H1 (cell line): ENCODE measurements at regions not wholly inside any gene's neighbourhood (a gene's known extent, or its start where the extent isn't known, plus 50 kb on each side); places are given as distances from the start of the nearest gene placed in this dataset.

Experiments used
- CTCF ChIA-PET: fragments of 300-600 bp; sonication (Branson Sonifier 250); formaldehyde crosslinking; loops from one replicate; lab custom pipeline; 2021; ENCODE audit not compliant: partially characterized antibody; lab: Charles Lee
- POLR2A ChIA-PET: fragments of 300-600 bp; sonication (Branson Sonifier 250); formaldehyde crosslinking; loops from one replicate; lab custom pipeline; 2021; ENCODE audit warnings: inconsistent platforms; ENCODE audit not compliant: partially characterized antibody; lab: Charles Lee
- DNase-seq, 2 experiments: peaks; one replicate each; pipeline versions ENCODE4 v3.0.0 to v3.0.0-alpha.2; 2010 to 2022; ENCODE audit warnings: low spot score in 2 of 2, low read depth in 1 of 2, mixed read lengths in 1 of 2
- FAIRE-seq: peaks from 2 replicates; lab custom pipeline; 2011; peaks lifted over from hg19 to GRCh38; lab: Jason Lieb, UNC
- H2AFZ ChIP-seq: 2 replicates; pipeline ENCODE4 v1.8.1; 2012; ENCODE audit warnings: low read length, inconsistent platforms
- H2AK5ac ChIP-seq: 2 replicates; pipeline ENCODE4 v1.6.1; 2013; ENCODE audit warnings: low read depth, low read length
- H2BK120ac ChIP-seq: replicated peaks from 2 replicates; pipeline ENCODE3; 2013; ENCODE audit warnings: low read depth, low read length, inconsistent platforms
- H2BK12ac ChIP-seq: 2 replicates; pipeline ENCODE4 v1.6.1; 2013; ENCODE audit warnings: low read depth, low read length
- H2BK15ac ChIP-seq: 2 replicates; pipeline ENCODE4 v1.6.1; 2013; ENCODE audit warnings: low read length
- H2BK20ac ChIP-seq: 2 replicates; pipeline ENCODE4 v1.6.1; 2013; ENCODE audit warnings: low read length
- H2BK5ac ChIP-seq: 2 replicates; pipeline ENCODE4 v1.6.1; 2013; ENCODE audit warnings: low read depth, low read length
- H3K14ac ChIP-seq: 2 replicates; pipeline ENCODE4 v1.6.1; 2013; ENCODE audit warnings: inconsistent platforms; ENCODE audit not compliant: insufficient read length
- H3K18ac ChIP-seq: 2 replicates; pipeline ENCODE4 v1.6.1; 2013; ENCODE audit warnings: low read length; ENCODE audit errors: extremely low read depth
- H3K23ac ChIP-seq: 2 replicates; pipeline ENCODE4 v1.6.1; 2013; ENCODE audit warnings: inconsistent platforms; ENCODE audit not compliant: insufficient read length
- H3K23me2 ChIP-seq: 2 replicates; pipeline ENCODE4 v1.6.1; 2013; ENCODE audit warnings: low read depth, low read length
- H3K27ac ChIP-seq: 2 replicates; pipeline ENCODE4 v1.6.1; 2011; ENCODE audit warnings: low read depth, low read length, inconsistent platforms
- H3K27me3 ChIP-seq, 4 experiments: replicated peaks in 1 of 4; 1 replicate in 1 of 4; 2 replicates in 3 of 4; pipeline versions ENCODE4 v1.6.1 to v1.8.1; 2011 to 2013; ENCODE audit warnings: low read length in 3 of 4, mild to moderate bottlenecking in 3 of 4, inconsistent platforms in 2 of 4, mixed read lengths in 2 of 4, moderate library complexity in 1 of 4; ENCODE audit not compliant: control insufficient read depth in 3 of 4, insufficient read depth in 3 of 4; ENCODE audit errors: extremely low read depth in 1 of 4
- H3K36me3 ChIP-seq, 4 experiments: 2 replicates each; pipeline versions ENCODE4 v1.6.1 to v1.8.1; 2011 to 2013; ENCODE audit warnings: mild to moderate bottlenecking in 4 of 4, low read length in 3 of 4, moderate library complexity in 2 of 4, control low read depth in 1 of 4, inconsistent platforms in 1 of 4; ENCODE audit not compliant: insufficient read depth in 4 of 4, control insufficient read depth in 2 of 4
- H3K4ac ChIP-seq: replicated peaks from 2 replicates; pipeline ENCODE3; 2013; ENCODE audit warnings: low read length, low read depth, mixed read lengths, inconsistent platforms; ENCODE audit not compliant: insufficient read length
- H3K4me1 ChIP-seq, 4 experiments: replicated peaks in 1 of 4; 1 replicate in 1 of 4; 2 replicates in 3 of 4; pipeline versions ENCODE4 v1.6.1 to v1.8.1; 2011 to 2013; ENCODE audit warnings: low read length in 3 of 4, inconsistent platforms in 2 of 4, mixed read lengths in 1 of 4; ENCODE audit not compliant: insufficient read depth in 4 of 4, control insufficient read depth in 3 of 4
- H3K4me2 ChIP-seq, 2 experiments: 2 replicates each; pipeline versions ENCODE4 v1.6.1 to v1.8.1; 2011 to 2013; ENCODE audit warnings: low read depth in 2 of 2, low read length in 2 of 2, control low read depth in 1 of 2, inconsistent platforms in 1 of 2, mild to moderate bottlenecking in 1 of 2; ENCODE audit not compliant: insufficient read depth in 1 of 2
- H3K4me3 ChIP-seq, 4 experiments: fragments of 200-600, 300-600 bp in 1 of 4; sonication (generic), shearing (Covaris generic), sonication (Bioruptor Twin) in 1 of 4; 2 replicates each; pipeline versions ENCODE4 v1.5.1 to v1.8.1; 2011 to 2016; ENCODE audit warnings: low read length in 4 of 4, low read depth in 3 of 4, control low read depth in 2 of 4, inconsistent platforms in 2 of 4, mild to moderate bottlenecking in 2 of 4, mixed read lengths in 1 of 4, moderate library complexity in 1 of 4; ENCODE audit not compliant: insufficient read depth in 2 of 4; ENCODE audit errors: extremely low read depth in 1 of 4
- H3K56ac ChIP-seq: replicated peaks from 2 replicates; pipeline ENCODE3; 2013; ENCODE audit warnings: low read depth, mild to moderate bottlenecking, mixed read lengths, low read length, inconsistent platforms; ENCODE audit not compliant: insufficient read length
- H3K79me1 ChIP-seq: 2 replicates; pipeline ENCODE4 v1.6.1; 2013; ENCODE audit warnings: low read depth, low read length, control low read depth
- H3K79me2 ChIP-seq, 2 experiments: 2 replicates each; pipeline versions ENCODE4 v1.6.1 to v1.8.1; 2012 to 2013; ENCODE audit warnings: low read length in 2 of 2, mild to moderate bottlenecking in 2 of 2, inconsistent platforms in 1 of 2; ENCODE audit not compliant: insufficient read depth in 2 of 2, control insufficient read depth in 1 of 2
- H3K9ac ChIP-seq, 4 experiments: replicated peaks in 1 of 4; 1 replicate in 1 of 4; 2 replicates in 3 of 4; pipeline versions ENCODE4 v1.6.1 to v1.8.1; 2011 to 2013; ENCODE audit warnings: low read depth in 3 of 4, low read length in 3 of 4, control low read depth in 2 of 4, mild to moderate bottlenecking in 2 of 4, moderate library complexity in 2 of 4, inconsistent platforms in 1 of 4; ENCODE audit errors: extremely low read depth in 1 of 4
- H3K9me3 ChIP-seq, 2 experiments: 2 replicates each; pipeline versions ENCODE4 v1.6.1 to v1.8.1; 2012 to 2013; ENCODE audit warnings: mild to moderate bottlenecking in 2 of 2, moderate library complexity in 2 of 2, control low read depth in 1 of 2, inconsistent platforms in 1 of 2, low read depth in 1 of 2, low read length in 1 of 2, mixed read lengths in 1 of 2; ENCODE audit not compliant: insufficient read depth in 2 of 2
- H4K20me1 ChIP-seq, 2 experiments: replicated peaks in 1 of 2; 2 replicates each; pipeline versions ENCODE3 to v1.8.1; 2011 to 2013; ENCODE audit warnings: inconsistent platforms in 2 of 2, low read length in 2 of 2, mild to moderate bottlenecking in 1 of 2; ENCODE audit not compliant: insufficient read depth in 2 of 2, control insufficient read depth in 1 of 2
- H4K5ac ChIP-seq: 2 replicates; pipeline ENCODE4 v1.6.1; 2013; ENCODE audit warnings: low read length, low read depth, mixed read lengths, inconsistent platforms; ENCODE audit not compliant: insufficient read length
- H4K8ac ChIP-seq: 2 replicates; pipeline ENCODE4 v1.8.0; 2013; ENCODE audit warnings: mild to moderate bottlenecking, moderate library complexity, low read length, inconsistent platforms; ENCODE audit not compliant: insufficient read depth; ENCODE audit errors: extremely low read depth
- H4K91ac ChIP-seq: replicated peaks from 2 replicates; pipeline ENCODE3; 2013; ENCODE audit warnings: low read length, mixed read lengths, inconsistent platforms; ENCODE audit not compliant: insufficient read length
- CTBP2 ChIP-seq: IDR thresholded peaks from 2 replicates; pipeline ENCODE4 v1.7.0; 2011; ENCODE audit warnings: borderline replicate concordance, mild to moderate bottlenecking, moderate library complexity, mixed read lengths, low read length; ENCODE audit not compliant: insufficient read depth, insufficient read length
- HDAC6 ChIP-seq: IDR thresholded peaks from one replicate; pipeline ENCODE4 v1.7.1; 2012; ENCODE audit warnings: low read depth, mild to moderate bottlenecking, inconsistent platforms, low read length, moderate library complexity
- WGBS, 2 experiments: shearing (Covaris generic) in 1 of 2; methylation state at CpG; one replicate each; pipeline versions ENCODE4 v1.1.6 to v1.1.7; 2013 to 2015; ENCODE audit warnings: low lambda C conversion rate in 2 of 2, mixed read lengths in 2 of 2, inconsistent platforms in 1 of 2, low coverage in 1 of 2, missing lambda C conversion rate in 1 of 2; ENCODE audit not compliant: insufficient replicate concordance in 2 of 2, insufficient coverage in 1 of 2, insufficient read length in 1 of 2; ENCODE audit errors: extremely low coverage in 1 of 2, missing lambda C conversion rate in 1 of 2; 5-methylcytosine and 5-hydroxymethylcytosine counted together

DNA sequence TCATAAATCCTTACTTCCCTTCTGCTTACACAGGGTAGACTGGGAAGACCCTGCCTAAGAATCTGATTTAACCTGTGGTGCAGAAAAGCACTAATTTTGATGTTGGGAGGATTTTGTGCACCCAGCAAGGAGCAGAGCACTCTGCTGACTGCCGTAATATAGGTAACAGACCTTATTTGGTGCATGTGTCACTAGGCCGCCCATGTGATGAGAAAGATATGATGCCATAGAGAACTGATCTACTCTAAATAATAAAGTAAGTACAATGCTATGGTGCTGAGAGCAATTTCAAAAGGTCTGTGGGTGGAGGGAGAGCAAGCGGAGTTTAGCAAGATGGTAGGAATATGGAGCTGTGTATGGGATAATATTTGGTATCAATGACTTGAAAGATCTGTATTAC is 1663.6 kb upstream of the SEL1L start:
- Histone ChIP-seq H3K56ac (no peak overlapping the region), H3K9ac (no peak overlapping the region), H3K27ac (no peak overlapping the region), H4K20me1 (no peaks in the 10 kb centered on the region), H2BK5ac (no peak overlapping the region), H3K18ac (no peak overlapping the region), H4K8ac (no peak overlapping the region), H2BK15ac (no peak overlapping the region), H3K4me3 (no peak overlapping the region), H3K9me3 (0 out of 4 replicates have a peak, but pooled peaks cover 0 to 2% of the 10 kb centered on the region in 2 experiments), H4K5ac (no peak overlapping the region), H3K23me2 (peaks cover 2% of the 10 kb centered on the region; the same call in 1 of the 2 replicates), H3K23ac (no peak overlapping the region), H3K4ac (no peak overlapping the region), H2AK5ac (no peak overlapping the region), H2BK120ac (no peak overlapping the region), H3K4me2 (no peak overlapping the region), H3K27me3 (no peaks in the 10 kb centered on the region), H3K4me1 (no peaks in the 10 kb centered on the region), H2BK20ac (no peak overlapping the region), H3K79me1 (no peaks in the 10 kb centered on the region), H3K79me2 (no peaks in the 10 kb centered on the region), H4K91ac (no peak overlapping the region), H2AFZ (0 out of 2 replicates have a peak overlapping the region, but pooled peaks have one; percentile 38), H3K36me3 (no peaks in the 10 kb centered on the region), H2BK12ac (no peak overlapping the region), H3K14ac (no peak overlapping the region)
- WGBS, 2 experiments, result 62% methylated on average over 3 of the region's 3 CpGs; no CpG with 5 or more reads in 1 of the 2 experiments
- FAIRE-seq (no peak), DNase-seq (no peak)
- TF ChIP-seq CTBP2 (no peak), HDAC6 (no peak)
- POLR2A ChIA-PET, result no interaction called here
- CTCF ChIA-PET, result interaction anchor here (0.7 kb wide), 1 partner anchor 459 kb away, joined by 3 read pairs; no protein-coding TSS in a partner anchor
